ENCODE measurements at regions not wholly inside any gene's neighbourhood (a gene's known extent, or its start where the extent isn't known, plus 50 kb on each side); places are given as distances from the start of the nearest gene placed in this dataset.

DNA sequence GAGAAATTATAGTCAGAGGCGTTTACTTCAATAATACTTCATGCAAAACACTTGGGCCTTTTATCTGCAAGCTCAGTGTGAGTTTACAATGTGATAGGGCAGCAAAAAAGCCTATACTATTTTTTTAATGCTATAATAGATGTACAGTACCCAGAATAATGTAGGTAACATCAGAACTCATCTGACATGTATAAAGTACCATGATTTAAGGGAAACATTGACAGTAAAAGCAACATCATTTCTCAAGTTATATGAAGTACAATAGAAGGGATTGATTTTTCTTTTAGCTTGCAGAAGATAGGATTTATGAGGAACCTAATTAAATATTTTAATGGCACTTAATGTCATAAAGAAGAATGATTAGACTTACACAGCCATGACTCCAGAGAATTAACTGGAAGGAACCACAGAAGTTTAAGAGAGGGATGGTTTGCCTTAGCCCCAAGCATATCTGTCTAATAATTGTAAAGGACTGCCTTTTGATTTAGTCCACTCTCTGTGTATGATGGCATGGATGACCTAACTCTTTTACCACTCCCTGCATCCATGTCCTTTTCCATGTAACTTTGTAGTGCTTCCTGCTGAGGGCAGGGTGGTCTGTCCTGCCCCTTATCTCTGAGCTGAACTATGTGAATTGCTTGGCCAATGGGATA, 55.9 kb upstream of the MIS18BP1 start:
- H3K4me3 ChIP-seq (ENCODE audit: low read length), result no peak overlapping the region
- no peak overlapping the region for H3K27ac ChIP-seq (ENCODE audit: low read length)
- TF ChIP-seq EZH2phosphoT487 (IDR thresholded peaks at IDR 0.05; ENCODE audit: low read depth), result no peak
- TF ChIP-seq, protein P1, sequence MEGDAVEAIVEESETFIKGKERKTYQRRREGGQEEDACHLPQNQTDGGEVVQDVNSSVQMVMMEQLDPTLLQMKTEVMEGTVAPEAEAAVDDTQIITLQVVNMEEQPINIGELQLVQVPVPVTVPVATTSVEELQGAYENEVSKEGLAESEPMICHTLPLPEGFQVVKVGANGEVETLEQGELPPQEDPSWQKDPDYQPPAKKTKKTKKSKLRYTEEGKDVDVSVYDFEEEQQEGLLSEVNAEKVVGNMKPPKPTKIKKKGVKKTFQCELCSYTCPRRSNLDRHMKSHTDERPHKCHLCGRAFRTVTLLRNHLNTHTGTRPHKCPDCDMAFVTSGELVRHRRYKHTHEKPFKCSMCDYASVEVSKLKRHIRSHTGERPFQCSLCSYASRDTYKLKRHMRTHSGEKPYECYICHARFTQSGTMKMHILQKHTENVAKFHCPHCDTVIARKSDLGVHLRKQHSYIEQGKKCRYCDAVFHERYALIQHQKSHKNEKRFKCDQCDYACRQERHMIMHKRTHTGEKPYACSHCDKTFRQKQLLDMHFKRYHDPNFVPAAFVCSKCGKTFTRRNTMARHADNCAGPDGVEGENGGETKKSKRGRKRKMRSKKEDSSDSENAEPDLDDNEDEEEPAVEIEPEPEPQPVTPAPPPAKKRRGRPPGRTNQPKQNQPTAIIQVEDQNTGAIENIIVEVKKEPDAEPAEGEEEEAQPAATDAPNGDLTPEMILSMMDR (IDR thresholded peaks at IDR 0.05; ENCODE audit: low read depth, low read length), result no peak
- no peak overlapping the region for H3K4me2 ChIP-seq (ENCODE audit: low read length)
- H3K36me3 ChIP-seq (replicated peaks; ENCODE audit: low read depth, low read length), result no peaks in the 10 kb centered on the region
- H3K9me3 ChIP-seq (ENCODE audit: insufficient read depth, low read length), result no peaks in the 10 kb centered on the region
- H3K4me1 ChIP-seq (ENCODE audit: low read length), result no peaks in the 10 kb centered on the region
- no peaks in the 10 kb centered on the region for H3K79me2 ChIP-seq (ENCODE audit: low read length)
- H4K20me1 ChIP-seq (ENCODE audit: insufficient read depth, low read length), result no peaks in the 10 kb centered on the region
- H3K27me3 ChIP-seq (ENCODE audit: low read depth, low read length), result no peaks in the 10 kb centered on the region
- no peak overlapping the region for H3K9ac ChIP-seq (ENCODE audit: low read length)
- H2AFZ ChIP-seq (ENCODE audit: low read depth, low read length), result no peak overlapping the region

Data from OCI-LY3 (cell line).